ELF-1 (cell line): ENCODE measurements at regions not wholly inside any gene's neighbourhood (a gene's known extent, or its start where the extent isn't known, plus 50 kb on each side); places are given as distances from the start of the nearest gene placed in this dataset.
A peak's percentile ranks its signal among the peaks of the same experiment; 100 is the strongest.

Source experiments
- DNase-seq: peaks from one replicate; pipeline ENCODE4 v3.0.0-alpha.2; 2016; ENCODE audit warnings: low read depth, low spot score

- DNase-seq, result no peak
These were observed 58.2 kb downstream of the MEX3B start for GRCh38 chr15:81987628-81988027.

- no peak for DNase-seq
These were observed 62.3 kb downstream of the MEX3B start for GRCh38 chr15:81983497-81983896.

GRCh38 chr15:81982808-81983207 lies 63.0 kb downstream of the MEX3B start:
- no peak for DNase-seq

DNA sequence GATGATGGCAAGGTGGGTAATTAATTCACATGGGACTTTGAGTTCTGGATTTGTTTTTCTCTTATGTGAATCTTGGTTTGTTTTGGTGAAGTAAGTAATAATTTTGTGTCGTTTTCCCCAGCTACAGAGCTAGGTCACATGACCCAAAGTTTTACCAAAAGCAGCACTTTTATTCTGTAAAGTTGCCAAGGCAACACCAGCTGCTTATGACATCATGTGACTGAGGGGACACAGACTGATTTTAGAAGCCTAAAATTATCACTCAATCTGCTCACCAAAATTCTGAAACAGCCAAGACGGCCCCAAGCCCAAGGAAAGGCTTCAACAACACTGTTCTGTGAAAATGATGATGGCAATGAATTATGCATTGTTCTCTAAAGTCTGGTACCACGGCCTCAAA lies 63.9 kb downstream of the MEX3B start:
- no peak for DNase-seq

DNA sequence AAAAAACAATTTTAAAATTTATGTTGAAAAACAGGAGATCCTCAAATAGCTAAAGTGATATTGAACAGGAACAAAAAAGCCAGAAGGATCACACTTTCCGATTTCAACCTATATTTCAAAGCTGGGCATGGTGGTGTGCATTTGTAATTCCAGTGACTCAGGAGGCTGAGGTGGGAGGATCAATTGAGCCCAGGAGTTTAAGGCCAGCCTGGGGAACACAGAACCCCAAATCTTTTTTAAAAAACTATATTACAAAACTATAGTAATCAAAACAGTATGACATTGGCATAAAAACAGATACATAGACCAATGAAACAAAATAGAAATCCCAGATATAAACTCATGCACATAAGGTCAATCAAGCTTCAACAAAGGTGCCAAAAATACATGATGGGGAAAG lies 68.4 kb downstream of the MEX3B start:
- DNase-seq, result no peak

DNA sequence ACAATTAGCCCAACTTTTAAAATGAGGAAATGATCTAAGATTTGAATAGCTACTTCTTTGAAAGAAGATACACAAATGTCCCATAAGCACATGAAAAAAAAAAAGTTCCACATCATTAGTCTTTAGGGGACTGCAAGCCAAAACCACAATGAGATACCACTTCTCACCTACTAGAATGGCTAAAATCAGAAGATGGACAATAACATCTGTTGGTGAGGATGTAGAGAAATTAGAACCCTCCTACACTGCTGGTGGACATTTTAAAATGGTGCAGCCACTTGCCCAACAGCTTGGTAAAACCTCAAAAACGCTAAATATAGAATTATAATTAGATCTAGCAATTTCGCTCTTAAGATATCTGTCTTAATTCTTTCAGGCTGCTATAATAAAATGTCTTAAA lies 77.1 kb downstream of the MEX3B start:
- no peak for DNase-seq

GRCh38 chr15:81966631-81967030 lies 79.2 kb downstream of the MEX3B start:
- no peak for DNase-seq

DNA sequence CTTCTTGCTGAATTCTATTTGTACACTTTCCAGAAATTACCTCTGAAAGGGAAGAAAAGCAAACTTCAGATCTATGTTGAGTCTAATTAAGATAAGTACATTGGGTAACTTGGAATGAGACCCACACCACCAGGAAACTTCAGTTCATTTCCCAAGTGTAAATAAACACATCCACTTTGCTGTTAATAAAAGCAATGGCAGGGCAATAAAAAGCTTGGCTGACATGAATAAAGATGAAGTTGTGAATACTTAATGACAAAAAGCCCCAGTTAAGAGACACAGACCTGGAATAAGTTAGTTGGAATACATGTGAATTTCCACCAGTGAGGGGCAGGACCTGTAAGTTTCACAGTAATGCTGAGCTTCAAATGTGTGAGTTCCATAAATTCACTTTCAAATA lies 83.3 kb downstream of the MEX3B start:
- DNase-seq, result no peak

DNA sequence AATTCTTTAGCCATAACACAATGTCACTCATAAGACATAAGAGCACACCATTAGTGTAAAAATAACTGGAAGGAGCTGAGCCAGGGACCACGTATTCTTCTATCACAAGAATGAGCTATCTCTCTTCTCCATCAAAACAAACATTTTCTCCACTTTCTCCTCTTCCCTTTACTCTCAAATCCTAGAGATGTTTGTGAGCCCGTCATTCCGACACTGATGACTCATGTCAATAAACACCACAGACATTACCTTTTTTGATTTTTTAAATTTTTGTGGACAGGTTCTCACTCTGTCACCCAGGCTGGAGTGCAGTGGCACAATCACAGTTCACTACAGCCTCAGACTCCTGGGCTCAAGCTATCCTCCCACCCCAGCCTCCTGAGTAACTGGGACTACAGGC lies 86.6 kb downstream of the MEX3B start:
- DNase-seq, result no peak

GRCh38 chr15:81957698-81958097 lies 88.1 kb downstream of the MEX3B start:
- DNase-seq, result peak; percentile 22

GRCh38 chr15:81955382-81956062 lies 90.3 kb downstream of the MEX3B start:
- DNase-seq, result no peak

- DNase-seq, result no peak
These were observed 91.5 kb downstream of the MEX3B start for GRCh38 chr15:81954158-81954783.

- DNase-seq, result peak; percentile 6
These were observed 94.9 kb downstream of the MEX3B start for GRCh38 chr15:81950841-81951414.

- DNase-seq, result no peak
These were observed 97.1 kb downstream of the MEX3B start for GRCh38 chr15:81948751-81949150.

DNA sequence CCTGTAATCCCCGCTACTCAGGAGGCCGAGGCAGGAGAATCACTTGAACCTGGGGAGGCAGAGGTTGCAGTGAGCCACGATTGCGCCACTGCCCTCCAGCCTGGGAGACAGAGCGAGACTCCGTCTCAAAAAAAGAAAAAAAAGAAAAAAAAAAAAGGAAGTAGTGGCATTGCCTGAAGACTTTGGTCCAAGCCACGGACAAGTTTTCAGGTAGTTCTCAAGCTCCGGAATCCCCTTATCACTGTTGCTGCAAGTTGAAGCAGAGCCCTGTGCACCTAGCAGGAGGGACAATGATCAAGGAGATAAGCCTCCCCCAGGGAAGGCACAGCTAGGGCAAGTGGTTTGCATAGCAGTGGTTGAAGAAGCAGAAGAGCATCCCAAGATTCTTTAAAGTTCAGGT lies 97.6 kb downstream of the MEX3B start:
- no peak for DNase-seq

DNA sequence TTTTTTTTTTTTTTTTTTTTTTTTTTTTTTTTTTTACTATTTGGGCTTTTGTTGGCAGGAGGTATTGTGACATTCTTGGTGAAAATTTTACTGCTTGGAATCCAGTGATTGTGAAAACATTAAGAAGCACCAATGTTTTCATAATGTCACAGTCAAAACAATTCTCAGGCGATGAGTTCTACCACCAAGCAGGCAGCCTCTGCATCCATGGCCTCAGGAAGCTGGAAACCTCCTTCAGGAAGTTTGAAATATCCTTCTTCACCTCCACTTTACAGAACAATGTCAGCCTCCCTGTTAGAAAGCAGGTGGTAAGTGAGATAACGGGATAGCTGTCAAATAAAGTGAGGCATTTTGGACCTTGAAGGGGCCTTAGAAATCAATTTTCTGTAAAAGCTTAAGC lies 98.3 kb downstream of the MEX3B start:
- no peak for DNase-seq

GRCh38 chr15:81945014-81945615 lies 100.7 kb downstream of the MEX3B start:
- DNase-seq, result no peak

DNA sequence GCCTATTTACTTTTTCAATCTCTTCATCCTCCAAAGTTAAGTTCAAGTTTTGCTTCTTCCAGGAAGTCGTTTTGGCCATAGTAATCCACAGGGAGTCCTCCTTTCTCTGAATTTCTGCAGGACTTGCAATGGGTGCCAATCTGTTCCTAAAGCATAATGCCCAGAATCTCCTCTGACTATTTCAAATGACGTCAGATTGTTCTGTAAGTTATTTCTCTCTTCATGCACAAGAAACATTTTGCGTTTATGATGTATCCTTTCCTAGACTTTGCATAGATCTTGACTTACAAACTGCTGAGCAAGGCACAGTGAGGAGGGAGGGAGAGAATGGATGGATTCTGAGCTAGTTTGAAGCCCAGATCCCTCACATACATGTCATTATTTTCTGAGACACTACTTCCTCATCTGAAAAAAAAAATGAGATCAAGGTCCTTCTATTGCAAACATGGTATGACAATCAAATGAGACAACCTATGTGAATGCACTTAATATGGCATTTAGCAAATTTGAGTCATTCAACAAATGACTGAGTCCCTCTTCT lies 103.1 kb downstream of the MEX3B start:
- DNase-seq, result no peak

DNA sequence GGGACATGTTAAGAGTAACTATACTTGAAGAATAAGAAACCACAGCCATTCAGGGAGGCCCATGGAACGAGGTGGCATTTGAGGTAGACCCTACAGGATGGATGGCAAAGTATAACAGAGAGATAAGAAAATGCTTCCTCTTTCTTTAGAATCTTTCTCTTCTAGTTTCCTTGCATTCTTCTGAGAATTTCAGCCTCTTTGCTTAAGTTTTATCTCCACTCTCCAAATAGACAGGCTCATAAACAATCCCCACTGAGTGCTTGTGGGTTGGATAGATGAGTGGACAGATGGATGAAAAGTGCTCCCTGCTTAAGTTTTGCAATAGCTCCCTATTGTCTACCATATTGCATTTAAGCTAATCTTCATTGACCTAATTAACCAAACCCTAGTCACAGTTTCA lies 103.7 kb downstream of the MEX3B start:
- DNase-seq, result no peak

DNA sequence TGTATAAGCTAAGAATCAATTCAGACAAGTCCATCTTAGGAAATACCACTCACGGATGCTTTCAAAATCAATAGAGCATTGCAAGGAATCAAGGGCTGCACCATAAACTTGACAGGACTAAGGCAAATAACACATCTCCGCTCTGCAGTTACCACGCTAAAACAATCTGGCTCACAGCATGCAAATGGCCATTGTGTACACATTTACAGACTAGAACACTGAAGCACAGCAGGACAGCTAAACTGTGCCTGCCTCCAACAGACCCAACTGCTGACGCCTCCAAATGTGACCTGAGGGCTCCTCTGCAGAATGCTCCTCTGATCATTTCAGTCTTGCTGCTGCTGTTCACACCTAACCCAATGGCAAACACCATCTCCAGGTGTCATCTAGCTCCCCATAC lies 104.3 kb downstream of the MEX3B start:
- peak; percentile 51 for DNase-seq

- DNase-seq, result no peak
These were observed 105.1 kb downstream of the MEX3B start for GRCh38 chr15:81940467-81941451.
